ENCODE measurements at regions not wholly inside any gene's neighbourhood (a gene's known extent, or its start where the extent isn't known, plus 50 kb on each side); places are given as distances from the start of the nearest gene placed in this dataset.

GRCh38 chr2:234773764-234774409 is 177.9 kb upstream of the SH3BP4 start:
- no peaks in the 10 kb centered on the region; a peak in 1 of 4 replicates for H3K9me3 ChIP-seq (ENCODE audit: insufficient read depth in 2 of 2, low read depth in 1 of 2, low read length in 1 of 2)
- H3K9ac ChIP-seq (replicated peaks in 1 of 4; ENCODE audit: extremely low read depth in 1 of 4, low read depth in 3 of 4, low read length in 3 of 4): no peak overlapping the region
- H3K4me3 ChIP-seq (ENCODE audit: extremely low read depth in 1 of 4, insufficient read depth in 2 of 4, low read depth in 3 of 4, low read length in 4 of 4): no peak overlapping the region
- TF ChIP-seq ZNF274 (IDR thresholded peaks at IDR 0.05; ENCODE audit: borderline replicate concordance, extremely low read depth, low read length): no peak
- no peak for TF ChIP-seq GTF2F1 (IDR thresholded peaks at IDR 0.05; ENCODE audit: borderline replicate concordance, low read depth, low read length)
- no peak for TF ChIP-seq YY1 (IDR thresholded peaks at IDR 0.05; ENCODE audit: low read depth, low read length)
- no peak overlapping the region for H4K8ac ChIP-seq (ENCODE audit: extremely low read depth, insufficient read depth, low read length)
- H2BK5ac ChIP-seq (ENCODE audit: low read depth, low read length): no peak overlapping the region
- no peak overlapping the region for H3K4ac ChIP-seq (replicated peaks; ENCODE audit: insufficient read length, low read depth, low read length)
- no peak overlapping the region for H3K56ac ChIP-seq (replicated peaks; ENCODE audit: insufficient read length, low read depth, low read length)
- no peak overlapping the region for H2AK5ac ChIP-seq (ENCODE audit: low read depth, low read length)
- no peaks in the 10 kb centered on the region for H3K23me2 ChIP-seq (ENCODE audit: low read depth, low read length)
- no peak overlapping the region for H3K14ac ChIP-seq (ENCODE audit: insufficient read length)
- WGBS, 2 experiments (ENCODE audit: extremely low coverage in 1 of 2, insufficient coverage in 1 of 2, insufficient read length in 1 of 2, insufficient replicate concordance in 2 of 2, low coverage in 1 of 2, low lambda C conversion rate in 2 of 2, missing lambda C conversion rate in 1 of 2): 89% methylated on average over 5 of the region's 5 CpGs; no CpG with 5 or more reads in 1 of the 2 experiments
- FAIRE-seq (no peak), DNase-seq (ENCODE audit: low read depth in 1 of 2, low spot score in 2 of 2) (no peak)
- H3K27ac ChIP-seq (ENCODE audit: low read depth, low read length): no peak overlapping the region
- no peaks in the 10 kb centered on the region for H4K20me1 ChIP-seq (replicated peaks in 1 of 2; ENCODE audit: control insufficient read depth in 1 of 2, insufficient read depth in 2 of 2, low read length in 2 of 2)
- no peak overlapping the region for H2AFZ ChIP-seq (ENCODE audit: low read length)
- no peaks in the 10 kb centered on the region for H3K79me1 ChIP-seq (ENCODE audit: low read depth, low read length)
- no peak overlapping the region for H3K23ac ChIP-seq (ENCODE audit: insufficient read length)
- CTCF ChIA-PET (ENCODE audit: partially characterized antibody): interaction anchor here (1.2 kb wide), 2 partner anchors 29 to 215 kb away, joined by 3 to 4 read pairs; no protein-coding TSS in a partner anchor
- H3K79me2 ChIP-seq (ENCODE audit: control insufficient read depth in 1 of 2, insufficient read depth in 2 of 2, low read length in 2 of 2): no peaks in the 10 kb centered on the region
- POLR2A ChIA-PET (ENCODE audit: partially characterized antibody): no interaction called here
- no peak overlapping the region for H2BK20ac ChIP-seq (ENCODE audit: low read length)
- no peak overlapping the region for H3K18ac ChIP-seq (ENCODE audit: extremely low read depth, low read length)
- H2BK120ac ChIP-seq (replicated peaks; ENCODE audit: low read depth, low read length): no peak overlapping the region
- H4K91ac ChIP-seq (replicated peaks; ENCODE audit: insufficient read length, low read length): no peak overlapping the region
- no peak overlapping the region for H3K4me2 ChIP-seq (ENCODE audit: insufficient read depth in 1 of 2, low read depth in 2 of 2, low read length in 2 of 2)
- no peak overlapping the region for H4K5ac ChIP-seq (ENCODE audit: insufficient read length, low read depth, low read length)
- H2BK12ac ChIP-seq (ENCODE audit: low read depth, low read length): no peak overlapping the region
- no peaks in the 10 kb centered on the region; a peak in 2 of 7 replicates for H3K4me1 ChIP-seq (replicated peaks in 1 of 4; ENCODE audit: control insufficient read depth in 3 of 4, insufficient read depth in 4 of 4, low read length in 3 of 4)
- no peaks in the 10 kb centered on the region for H3K27me3 ChIP-seq (replicated peaks in 1 of 4; ENCODE audit: control insufficient read depth in 3 of 4, extremely low read depth in 1 of 4, insufficient read depth in 3 of 4, low read length in 3 of 4)
- no peak overlapping the region for H2BK15ac ChIP-seq (ENCODE audit: low read length)
- no peaks in the 10 kb centered on the region for H3K36me3 ChIP-seq (ENCODE audit: control insufficient read depth in 2 of 4, insufficient read depth in 4 of 4, low read length in 3 of 4)
